ENCODE measurements at regions not wholly inside any gene's neighbourhood (a gene's known extent, or its start where the extent isn't known, plus 50 kb on each side); places are given as distances from the start of the nearest gene placed in this dataset.

- H3K9me3 ChIP-seq (ENCODE audit: insufficient read depth, low read length), result no peaks in the 10 kb centered on the region
- H3K79me2 ChIP-seq (ENCODE audit: low read length), result no peaks in the 10 kb centered on the region
- H3K36me3 ChIP-seq (replicated peaks; ENCODE audit: low read depth, low read length), result no peaks in the 10 kb centered on the region
- H4K20me1 ChIP-seq (ENCODE audit: insufficient read depth, low read length), result no peaks in the 10 kb centered on the region
- no peak overlapping the region for H3K27ac ChIP-seq (ENCODE audit: low read length)
- no peak overlapping the region for H3K4me2 ChIP-seq (ENCODE audit: low read length)
- no peaks in the 10 kb centered on the region for H3K27me3 ChIP-seq (ENCODE audit: low read depth, low read length)
- H2AFZ ChIP-seq (ENCODE audit: low read depth, low read length), result no peak overlapping the region
- no peak overlapping the region for H3K9ac ChIP-seq (ENCODE audit: low read length)
- H3K4me1 ChIP-seq (ENCODE audit: low read length), result no peaks in the 10 kb centered on the region
- H3K4me3 ChIP-seq (ENCODE audit: low read length), result no peak overlapping the region
- TF ChIP-seq CTCF (IDR thresholded peaks at IDR 0.05; ENCODE audit: low read depth, low read length), result no peak
- no peak for TF ChIP-seq EZH2phosphoT487 (IDR thresholded peaks at IDR 0.05; ENCODE audit: low read depth)
Observed at GRCh38 chr7:89500084-89500483, 654.2 kb upstream of the STEAP1 start.

- TF ChIP-seq EZH2phosphoT487 (IDR thresholded peaks at IDR 0.05; ENCODE audit: low read depth) (no peak), CTCF (IDR thresholded peaks at IDR 0.05; ENCODE audit: low read depth, low read length) (no peak)
- Histone ChIP-seq H4K20me1 (ENCODE audit: insufficient read depth, low read length) (no peaks in the 10 kb centered on the region), H3K27me3 (ENCODE audit: low read depth, low read length) (no peaks in the 10 kb centered on the region), H3K9me3 (ENCODE audit: insufficient read depth, low read length) (no peaks in the 10 kb centered on the region), H3K4me3 (ENCODE audit: low read length) (no peak overlapping the region), H3K4me2 (ENCODE audit: low read length) (no peak overlapping the region), H2AFZ (ENCODE audit: low read depth, low read length) (no peak overlapping the region), H3K27ac (ENCODE audit: low read length) (no peak overlapping the region), H3K9ac (ENCODE audit: low read length) (no peak overlapping the region), H3K4me1 (ENCODE audit: low read length) (no peaks in the 10 kb centered on the region), H3K79me2 (ENCODE audit: low read length) (no peaks in the 10 kb centered on the region), H3K36me3 (replicated peaks; ENCODE audit: low read depth, low read length) (no peaks in the 10 kb centered on the region)
Observed at GRCh38 chr7:89503281-89503680, 651.0 kb upstream of the STEAP1 start.

- no peaks in the 10 kb centered on the region for H4K20me1 ChIP-seq (ENCODE audit: insufficient read depth, low read length)
- TF ChIP-seq CTCF (IDR thresholded peaks at IDR 0.05; ENCODE audit: low read depth, low read length) (no peak), EZH2phosphoT487 (IDR thresholded peaks at IDR 0.05; ENCODE audit: low read depth) (no peak)
- no peak overlapping the region for H3K4me3 ChIP-seq (ENCODE audit: low read length)
- no peak overlapping the region for H3K27ac ChIP-seq (ENCODE audit: low read length)
- H3K36me3 ChIP-seq (replicated peaks; ENCODE audit: low read depth, low read length), result no peaks in the 10 kb centered on the region
- H3K9me3 ChIP-seq (ENCODE audit: insufficient read depth, low read length), result no peaks in the 10 kb centered on the region
- no peaks in the 10 kb centered on the region for H3K27me3 ChIP-seq (ENCODE audit: low read depth, low read length)
- no peaks in the 10 kb centered on the region for H3K79me2 ChIP-seq (ENCODE audit: low read length)
- H2AFZ ChIP-seq (ENCODE audit: low read depth, low read length), result no peak overlapping the region
- no peak overlapping the region for H3K9ac ChIP-seq (ENCODE audit: low read length)
- no peaks in the 10 kb centered on the region for H3K4me1 ChIP-seq (ENCODE audit: low read length)
- H3K4me2 ChIP-seq (ENCODE audit: low read length), result no peak overlapping the region
Observed at GRCh38 chr7:89507034-89507433, 647.2 kb upstream of the STEAP1 start.

GRCh38 chr7:89511900-89512299, 642.4 kb upstream of the STEAP1 start:
- Histone ChIP-seq H3K9ac (ENCODE audit: low read length) (no peak overlapping the region), H3K36me3 (replicated peaks; ENCODE audit: low read depth, low read length) (no peaks in the 10 kb centered on the region), H3K9me3 (ENCODE audit: insufficient read depth, low read length) (no peaks in the 10 kb centered on the region), H3K4me1 (ENCODE audit: low read length) (no peaks in the 10 kb centered on the region), H3K27ac (ENCODE audit: low read length) (no peak overlapping the region), H3K27me3 (ENCODE audit: low read depth, low read length) (no peaks in the 10 kb centered on the region), H2AFZ (ENCODE audit: low read depth, low read length) (no peak overlapping the region), H3K4me3 (ENCODE audit: low read length) (no peak overlapping the region), H3K79me2 (ENCODE audit: low read length) (no peaks in the 10 kb centered on the region), H3K4me2 (ENCODE audit: low read length) (no peak overlapping the region), H4K20me1 (ENCODE audit: insufficient read depth, low read length) (no peaks in the 10 kb centered on the region)
- TF ChIP-seq CTCF (IDR thresholded peaks at IDR 0.05; ENCODE audit: low read depth, low read length) (no peak), EZH2phosphoT487 (IDR thresholded peaks at IDR 0.05; ENCODE audit: low read depth) (no peak)

Measured in OCI-LY3 (cell line).